ENCODE measurements at regions not wholly inside any gene's neighbourhood (a gene's known extent, or its start where the extent isn't known, plus 50 kb on each side); places are given as distances from the start of the nearest gene placed in this dataset.

DNA sequence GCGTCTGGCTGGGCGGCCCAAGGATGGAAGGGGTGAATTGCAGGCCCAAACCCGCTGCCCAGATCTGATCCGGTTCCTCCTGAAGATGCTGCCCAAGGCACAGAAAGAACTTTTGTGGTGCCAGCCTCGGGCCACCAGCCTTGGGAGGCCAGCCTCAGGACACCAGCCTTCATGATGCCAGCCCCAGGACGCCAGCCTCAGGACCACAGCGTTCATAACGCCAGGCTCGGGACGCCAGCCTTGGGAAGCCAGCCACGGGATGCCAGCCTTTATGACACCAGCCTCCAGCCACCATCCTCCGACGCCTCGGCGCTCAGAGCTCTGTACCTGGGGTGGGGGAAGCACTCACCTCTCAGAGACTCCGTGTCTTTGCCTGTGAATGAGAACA is 107.8 kb downstream of the ADRA2C start:
- TF ChIP-seq FOXP2 (optimal IDR thresholded peaks at IDR 0.05; ENCODE audit: borderline replicate concordance, extremely low read depth, extremely low read length, insufficient read depth), result no peak
- TF ChIP-seq POLR2AphosphoS5 (IDR thresholded peaks at IDR 0.05; ENCODE audit: low read depth, low read length), result no peak
- no peak for TF ChIP-seq TAF1 (IDR thresholded peaks at IDR 0.05; ENCODE audit: borderline replicate concordance, insufficient read depth, low read length)
- no peak for TF ChIP-seq SIN3A (IDR thresholded peaks at IDR 0.05; ENCODE audit: borderline replicate concordance, insufficient read depth, low read length)

All from PFSK-1 (cell line).